GM19035 (cell line): ENCODE measurements at regions not wholly inside any gene's neighbourhood (a gene's known extent, or its start where the extent isn't known, plus 50 kb on each side); places are given as distances from the start of the nearest gene placed in this dataset.
"Not testable (repeated sequence)": the region's sequence is repeated elsewhere in the genome, so short reads cannot be mapped to it uniquely, and the experiment has no call there.

Experiments
- ATAC-seq: cut with Tn5 transposase; IDR thresholded peaks from one replicate; pipeline ENCODE4 v1.9.1; 2021; ENCODE audit not compliant: unreplicated experiment

DNA sequence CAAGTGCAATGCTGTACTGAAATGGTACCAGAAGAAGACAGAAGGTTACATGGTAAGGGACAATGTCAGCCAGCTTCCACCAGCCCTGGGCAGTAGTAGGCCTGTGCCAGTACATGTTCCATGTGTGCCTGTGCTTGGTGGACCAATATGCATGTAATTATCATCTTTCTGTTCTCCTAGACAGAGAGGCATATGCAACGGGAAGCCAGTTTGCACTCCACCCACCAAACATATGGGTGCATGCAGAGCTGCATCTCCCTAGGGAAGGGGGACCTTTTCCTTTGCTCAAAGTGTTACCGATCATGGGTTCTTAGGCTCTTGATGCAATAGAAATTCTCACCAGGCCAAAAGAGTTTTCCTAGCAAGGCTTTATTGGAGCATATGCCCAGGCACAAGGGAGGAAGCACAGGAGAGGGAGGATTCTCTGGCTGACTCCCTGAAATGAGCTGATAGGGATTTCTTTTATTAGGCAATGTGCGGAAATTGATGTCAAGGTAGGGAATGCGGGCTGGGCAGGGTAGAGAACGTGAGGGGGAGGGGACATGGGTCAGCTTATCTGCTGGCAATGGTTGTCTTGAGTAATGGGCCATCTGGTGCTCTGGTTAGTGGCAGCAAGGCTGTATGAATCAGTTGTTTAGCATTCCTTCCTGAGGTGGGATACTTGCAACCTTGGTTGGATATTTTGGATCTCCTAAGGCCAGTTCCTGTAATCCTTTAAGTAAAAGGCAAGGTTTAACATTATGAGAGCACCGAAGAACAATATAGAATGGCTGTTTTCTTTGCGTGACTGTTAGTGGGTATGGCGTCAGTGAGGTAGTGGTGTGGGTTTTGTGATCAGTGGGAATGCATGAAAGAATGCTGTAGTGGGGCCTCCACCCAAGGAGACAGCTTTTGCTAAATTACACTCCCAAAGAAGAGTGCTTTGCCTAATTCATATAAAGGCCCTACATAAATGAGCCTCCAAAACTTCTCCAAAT, 102.5 kb downstream of the CDRT15L2 start:
- not testable (repeated sequence) for ATAC-seq

DNA sequence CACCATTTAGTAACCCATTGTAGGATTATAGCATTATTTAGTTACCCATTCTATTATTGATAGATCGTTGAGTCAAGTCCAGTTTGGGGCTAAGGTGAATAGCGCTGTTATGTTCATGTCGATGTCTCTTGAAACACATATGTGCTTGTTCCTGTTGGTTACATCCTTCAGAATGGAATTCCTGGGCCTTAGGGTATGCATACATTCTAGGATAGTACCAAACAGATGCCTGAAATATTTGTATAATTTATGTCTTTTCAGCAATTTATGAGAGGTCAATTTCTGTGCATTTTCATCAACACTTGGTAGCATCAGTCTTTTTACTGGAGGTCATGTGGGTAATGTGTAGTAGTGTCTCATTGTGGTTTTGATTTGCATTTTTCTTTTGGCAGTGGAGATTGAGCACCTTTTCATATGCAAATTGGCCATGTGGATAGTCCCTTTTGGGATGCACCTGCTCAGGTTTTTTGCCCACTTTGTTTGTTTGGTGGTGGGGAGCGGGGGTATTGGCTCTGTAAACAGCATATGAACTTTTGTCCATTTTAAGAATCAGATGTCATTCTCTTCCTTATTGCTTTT, 104.2 kb downstream of the CDRT15L2 start:
- not testable (repeated sequence) for ATAC-seq

DNA sequence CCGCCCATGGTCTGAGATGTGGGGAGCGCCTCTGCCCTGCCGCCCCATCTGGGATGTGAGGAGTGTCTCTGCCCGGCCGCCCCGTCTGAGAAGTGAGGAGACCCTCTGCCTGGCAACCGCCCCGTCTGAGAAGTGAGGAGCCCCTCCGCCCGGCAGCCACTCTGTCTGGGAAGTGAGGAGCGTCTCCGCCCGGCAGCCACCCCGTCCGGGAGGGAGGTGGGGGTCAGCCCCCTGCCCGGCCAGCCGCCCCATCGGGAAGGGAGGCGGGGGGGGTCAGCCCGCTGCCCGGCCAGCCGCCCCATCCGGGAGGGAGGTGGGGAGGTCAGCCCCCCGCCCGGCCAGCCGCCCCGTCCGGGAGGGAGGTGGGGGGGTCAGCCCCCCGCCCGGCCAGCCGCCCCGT, 105.5 kb downstream of the CDRT15L2 start:
- ATAC-seq, result not testable (repeated sequence)

GRCh38 chr17:20687584-20687983, 108.1 kb downstream of the CDRT15L2 start:
- not testable (repeated sequence) for ATAC-seq

DNA sequence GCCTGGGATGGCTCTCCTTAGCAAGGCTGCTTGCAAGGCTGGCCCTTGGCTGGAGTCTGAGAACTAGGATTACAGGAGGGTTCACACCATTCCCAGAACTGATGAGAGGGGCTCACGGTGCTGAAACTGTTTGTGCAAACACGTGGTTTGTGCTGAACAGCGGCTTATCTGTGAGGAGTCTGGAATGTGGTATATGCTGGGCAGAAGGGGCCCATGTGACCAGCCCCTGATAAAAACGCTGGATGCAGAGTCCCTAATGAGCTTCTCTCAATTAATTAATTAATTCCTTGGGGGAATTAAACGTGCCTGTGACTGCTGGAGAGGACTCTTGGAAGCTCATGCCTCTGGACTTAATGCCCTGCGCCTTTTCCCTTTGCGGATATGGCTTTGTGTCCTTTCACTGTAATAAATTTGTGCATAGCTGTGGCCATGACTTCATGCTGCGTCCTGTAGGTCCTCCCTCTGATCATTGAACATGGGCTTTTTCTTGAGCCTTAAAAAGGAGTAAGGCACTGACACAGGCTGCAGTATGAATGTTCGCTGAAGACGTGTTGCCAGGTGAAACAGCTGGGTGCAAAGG, 109.7 kb downstream of the CDRT15L2 start:
- not testable (repeated sequence) for ATAC-seq

DNA sequence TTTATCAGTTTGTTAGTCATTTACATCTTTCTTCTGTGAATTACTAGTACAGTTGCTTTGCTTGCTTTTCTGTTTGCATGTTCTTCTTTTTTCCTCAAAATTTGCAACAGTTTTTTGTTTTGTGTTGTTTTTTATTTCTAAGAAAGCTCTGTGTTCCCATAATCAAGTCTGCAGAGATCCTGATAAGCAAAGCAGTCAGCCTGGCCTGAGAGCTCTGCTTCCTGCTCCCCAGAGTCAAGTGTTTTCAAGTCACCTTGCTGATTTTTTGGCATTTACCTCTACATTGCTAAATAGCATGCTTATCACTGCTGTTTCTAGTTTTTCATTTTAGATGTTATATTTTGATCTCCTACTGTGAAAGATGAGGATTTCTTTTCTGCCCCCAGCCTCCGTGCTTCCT, 113.2 kb downstream of the CDRT15L2 start:
- ATAC-seq, result not testable (repeated sequence)

- ATAC-seq, result not testable (repeated sequence)
These were observed 116.3 kb downstream of the CDRT15L2 start for GRCh38 chr17:20695871-20696270.

GRCh38 chr17:20698463-20699206, 119.1 kb downstream of the CDRT15L2 start:
- ATAC-seq, result peak; percentile 89

GRCh38 chr17:20700528-20700927, 121.0 kb downstream of the CDRT15L2 start:
- not testable (repeated sequence) for ATAC-seq

DNA sequence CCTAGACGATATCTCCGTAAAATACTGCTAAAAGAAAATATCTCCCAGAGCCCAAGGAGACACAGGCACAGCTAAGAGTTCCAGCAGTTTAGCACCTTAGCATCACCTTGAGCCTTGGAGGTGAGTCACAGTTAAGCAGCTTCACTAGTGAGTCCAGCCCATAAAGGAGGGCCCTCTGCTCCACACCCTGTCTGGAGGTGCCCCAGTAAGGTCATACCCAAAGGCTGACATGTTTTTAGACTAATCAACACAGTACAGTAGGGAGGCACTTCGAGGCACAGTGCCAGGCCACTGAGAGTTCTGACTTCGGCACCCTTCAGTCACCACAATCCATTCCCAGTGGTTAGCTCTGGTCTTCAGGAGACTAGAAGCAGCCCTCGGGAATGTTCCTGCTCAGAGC, 121.8 kb downstream of the CDRT15L2 start:
- ATAC-seq, result not testable (repeated sequence)

- no peak for ATAC-seq
These were observed 123.2 kb downstream of the CDRT15L2 start for GRCh38 chr17:20702692-20703091.

GRCh38 chr17:20703781-20704180, 124.3 kb downstream of the CDRT15L2 start:
- ATAC-seq, result no peak

DNA sequence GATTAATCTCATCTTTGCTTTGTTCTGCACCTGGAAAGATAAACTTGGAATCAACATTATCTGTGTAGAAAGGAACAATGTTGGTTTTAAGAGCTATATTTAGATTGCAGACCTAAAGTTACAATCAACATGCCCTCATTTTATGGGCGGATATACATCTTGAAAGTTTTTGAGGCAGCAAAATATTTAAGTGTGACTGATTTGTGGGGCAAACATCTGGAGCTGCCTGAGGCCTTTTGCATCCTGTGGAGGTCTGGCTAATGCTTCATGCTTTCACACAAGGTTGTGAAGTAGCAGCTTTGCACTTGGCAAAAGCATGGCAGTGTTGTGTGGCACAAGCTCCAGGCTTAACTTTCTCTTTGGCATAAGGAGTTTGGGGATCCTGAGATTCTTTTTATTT, 125.7 kb downstream of the CDRT15L2 start:
- ATAC-seq, result not testable (repeated sequence)

GRCh38 chr17:20706751-20707373, 127.3 kb downstream of the CDRT15L2 start:
- no peak for ATAC-seq

- not testable (repeated sequence) for ATAC-seq
These were observed 129.3 kb downstream of the CDRT15L2 start for GRCh38 chr17:20708821-20709220.

DNA sequence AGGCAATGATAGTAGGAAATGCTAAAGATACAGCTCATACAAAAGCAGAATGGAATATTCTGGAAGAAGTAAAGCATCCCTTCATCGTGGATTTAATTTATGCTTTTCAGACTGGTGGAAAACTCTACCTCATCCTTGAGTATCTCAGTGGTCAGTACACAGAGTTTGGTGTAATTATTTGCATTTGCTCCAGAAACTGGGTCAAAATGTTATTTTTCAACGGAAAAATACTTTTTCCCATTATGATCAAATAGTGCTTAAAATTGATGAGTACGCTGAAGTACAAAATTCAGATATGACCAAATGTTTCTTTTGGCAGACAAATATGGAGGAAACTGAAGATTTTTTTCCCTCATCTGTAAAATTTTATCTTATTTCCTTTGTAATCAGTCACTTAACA, 137.0 kb downstream of the CDRT15L2 start:
- ATAC-seq, result not testable (repeated sequence)

- ATAC-seq, result no peak
These were observed 141.6 kb downstream of the CDRT15L2 start for GRCh38 chr17:20721171-20721570.

DNA sequence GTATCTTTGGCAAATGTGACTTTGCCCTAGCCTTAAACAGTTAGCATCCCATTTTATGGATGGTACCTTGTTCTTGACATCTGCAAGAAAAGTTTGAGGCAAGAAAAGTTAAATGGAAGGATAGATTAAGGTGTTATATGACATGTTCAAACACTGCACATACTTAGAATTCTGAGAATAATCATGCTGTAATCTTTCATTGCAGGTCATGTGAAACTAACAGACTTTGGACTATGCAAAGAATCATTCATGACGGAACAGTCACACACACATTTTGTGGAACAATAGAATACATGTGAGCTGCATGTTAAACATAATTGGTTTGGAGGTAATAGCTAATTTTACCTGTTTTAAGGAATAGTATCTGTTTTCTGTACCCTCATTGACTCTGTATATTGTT, 144.9 kb downstream of the CDRT15L2 start:
- ATAC-seq, result not testable (repeated sequence)

GRCh38 chr17:20727201-20727600, 147.7 kb downstream of the CDRT15L2 start:
- not testable (repeated sequence) for ATAC-seq

- no peak for ATAC-seq
These were observed 148.7 kb downstream of the CDRT15L2 start for GRCh38 chr17:20728181-20728580.
